ENCODE measurements at regions not wholly inside any gene's neighbourhood (a gene's known extent, or its start where the extent isn't known, plus 50 kb on each side); places are given as distances from the start of the nearest gene placed in this dataset.

DNA sequence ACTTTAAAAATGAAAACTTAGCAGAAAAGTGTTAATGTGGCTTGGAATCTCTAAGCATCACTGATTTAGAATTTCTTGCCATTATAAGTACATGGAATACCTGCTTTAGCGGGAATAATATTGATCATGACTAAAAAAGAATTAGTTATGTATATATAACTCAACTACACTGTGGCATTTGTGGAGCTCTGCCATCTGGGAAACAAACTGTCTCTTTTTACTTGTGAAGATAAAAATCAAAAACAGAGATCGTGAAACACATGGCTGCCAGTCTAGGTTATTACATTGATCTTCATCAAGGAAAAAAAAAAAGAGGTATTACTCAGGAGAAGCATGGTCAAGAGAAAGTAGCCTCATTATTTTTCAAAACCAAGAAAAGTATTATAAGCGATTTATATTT is 287.4 kb downstream of the HTR1A start:
- Histone ChIP-seq H3K27ac (ENCODE audit: insufficient read length, low read depth, low read length) (no peak overlapping the region), H2BK15ac (ENCODE audit: low read depth, low read length) (no peak overlapping the region), H2BK5ac (ENCODE audit: insufficient read length, low read length) (no peak overlapping the region), H3K23ac (ENCODE audit: insufficient read length, low read depth, low read length) (no peak overlapping the region), H3K23me2 (ENCODE audit: insufficient read length, low read depth, low read length, poor library complexity, severe bottlenecking) (no peaks in the 10 kb centered on the region), H4K5ac (ENCODE audit: insufficient read length, low read depth, low read length) (no peak overlapping the region), H3K14ac (ENCODE audit: insufficient read depth, low read length) (no peak overlapping the region), H3K4ac (ENCODE audit: low read depth, low read length) (no peak overlapping the region), H3K9me3 (ENCODE audit: control insufficient read depth, low read depth, low read length) (no peaks in the 10 kb centered on the region), H3K79me2 (ENCODE audit: insufficient read depth, low read length) (no peaks in the 10 kb centered on the region), H2BK12ac (ENCODE audit: insufficient read length, low read depth, low read length) (no peak overlapping the region), H2BK20ac (ENCODE audit: low read depth, low read length, poor library complexity, severe bottlenecking) (no peak overlapping the region), H3K27me3 (ENCODE audit: insufficient read depth, low read length) (no peaks in the 10 kb centered on the region), H2AK5ac (ENCODE audit: insufficient read length, low read length) (no peak overlapping the region), H3K4me1 (ENCODE audit: insufficient read depth, low read length) (no peaks in the 10 kb centered on the region), H4K20me1 (ENCODE audit: control insufficient read depth, insufficient read depth, insufficient read length) (no peaks in the 10 kb centered on the region), H3K9ac (ENCODE audit: extremely low read depth, insufficient read length, low read length) (no peak overlapping the region), H4K8ac (replicated peaks; ENCODE audit: insufficient read length, low read depth, low read length) (no peak overlapping the region), H4K91ac (ENCODE audit: insufficient read length, low read depth, low read length) (no peak overlapping the region), H3K56ac (ENCODE audit: insufficient read length, low read depth, low read length) (no peak overlapping the region), H3K79me1 (ENCODE audit: insufficient read depth, low read depth, low read length, poor library complexity, severe bottlenecking) (no peaks in the 10 kb centered on the region), H3K4me2 (ENCODE audit: insufficient read depth, insufficient read length, low read length) (no peak overlapping the region), H3T11ph (ENCODE audit: low read length) (no peak overlapping the region), H2AFZ (ENCODE audit: low read length) (no peak overlapping the region), H2BK120ac (ENCODE audit: low read depth, low read length, poor library complexity, severe bottlenecking) (no peak overlapping the region), H3K18ac (ENCODE audit: insufficient read length, low read depth, low read length) (no peak overlapping the region)
- TF ChIP-seq, protein P1, sequence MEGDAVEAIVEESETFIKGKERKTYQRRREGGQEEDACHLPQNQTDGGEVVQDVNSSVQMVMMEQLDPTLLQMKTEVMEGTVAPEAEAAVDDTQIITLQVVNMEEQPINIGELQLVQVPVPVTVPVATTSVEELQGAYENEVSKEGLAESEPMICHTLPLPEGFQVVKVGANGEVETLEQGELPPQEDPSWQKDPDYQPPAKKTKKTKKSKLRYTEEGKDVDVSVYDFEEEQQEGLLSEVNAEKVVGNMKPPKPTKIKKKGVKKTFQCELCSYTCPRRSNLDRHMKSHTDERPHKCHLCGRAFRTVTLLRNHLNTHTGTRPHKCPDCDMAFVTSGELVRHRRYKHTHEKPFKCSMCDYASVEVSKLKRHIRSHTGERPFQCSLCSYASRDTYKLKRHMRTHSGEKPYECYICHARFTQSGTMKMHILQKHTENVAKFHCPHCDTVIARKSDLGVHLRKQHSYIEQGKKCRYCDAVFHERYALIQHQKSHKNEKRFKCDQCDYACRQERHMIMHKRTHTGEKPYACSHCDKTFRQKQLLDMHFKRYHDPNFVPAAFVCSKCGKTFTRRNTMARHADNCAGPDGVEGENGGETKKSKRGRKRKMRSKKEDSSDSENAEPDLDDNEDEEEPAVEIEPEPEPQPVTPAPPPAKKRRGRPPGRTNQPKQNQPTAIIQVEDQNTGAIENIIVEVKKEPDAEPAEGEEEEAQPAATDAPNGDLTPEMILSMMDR (conservative IDR thresholded peaks at IDR 0.05) = no peak
- no CpG with 5 or more reads among the region's 3 CpGs for WGBS (ENCODE audit: extremely low coverage, insufficient read length, low lambda C conversion rate)
- no peaks in the 10 kb centered on the region for H3K9me3 Mint-ChIP-seq
- DNase-seq = no peak
- H3K27me3 Mint-ChIP-seq (ENCODE audit: low read depth) = no peaks in the 10 kb centered on the region
- H3K4me1 Mint-ChIP-seq = no peaks in the 10 kb centered on the region
- no peak overlapping the region for H3K4me3 Mint-ChIP-seq
- no peaks in the 10 kb centered on the region for H3K36me3 Mint-ChIP-seq (ENCODE audit: insufficient read depth in 1 of 3, low read depth in 3 of 3)
- no peak overlapping the region for H3K27ac Mint-ChIP-seq

All from H9 (cell line).